HG02610 (cell line): ENCODE measurements at regions not wholly inside any gene's neighbourhood (a gene's known extent, or its start where the extent isn't known, plus 50 kb on each side); places are given as distances from the start of the nearest gene placed in this dataset.
A peak's percentile ranks its signal among the peaks of the same experiment; 100 is the strongest.
"Not testable (repeated sequence)": the region's sequence is repeated elsewhere in the genome, so short reads cannot be mapped to it uniquely, and the experiment has no call there.

Source experiments
- ATAC-seq: cut with Tn5 transposase; IDR thresholded peaks from one replicate; pipeline ENCODE4 v1.9.1; 2021; ENCODE audit warnings: mild to moderate bottlenecking, moderate library complexity; ENCODE audit not compliant: unreplicated experiment

DNA sequence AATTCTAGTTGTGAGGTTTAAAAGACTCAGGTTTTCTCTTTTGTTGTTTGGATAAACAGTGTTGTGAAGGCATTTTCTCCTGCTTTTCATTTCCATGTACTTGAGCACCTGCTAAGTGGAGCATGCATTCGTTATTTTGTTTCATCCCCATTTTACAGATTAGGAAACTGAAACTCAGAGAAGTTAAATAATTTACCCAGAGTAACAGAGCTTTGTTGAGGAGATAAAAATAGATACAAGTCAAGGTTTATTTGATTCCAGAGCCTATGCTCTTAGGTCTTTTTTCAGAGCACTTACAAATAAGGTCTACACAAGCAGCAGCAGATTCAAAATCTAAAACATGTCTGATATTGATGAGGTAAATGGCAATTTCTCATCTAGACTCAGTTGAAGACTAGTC, 254.7 kb upstream of the PTBP2 start:
- no peak for ATAC-seq

DNA sequence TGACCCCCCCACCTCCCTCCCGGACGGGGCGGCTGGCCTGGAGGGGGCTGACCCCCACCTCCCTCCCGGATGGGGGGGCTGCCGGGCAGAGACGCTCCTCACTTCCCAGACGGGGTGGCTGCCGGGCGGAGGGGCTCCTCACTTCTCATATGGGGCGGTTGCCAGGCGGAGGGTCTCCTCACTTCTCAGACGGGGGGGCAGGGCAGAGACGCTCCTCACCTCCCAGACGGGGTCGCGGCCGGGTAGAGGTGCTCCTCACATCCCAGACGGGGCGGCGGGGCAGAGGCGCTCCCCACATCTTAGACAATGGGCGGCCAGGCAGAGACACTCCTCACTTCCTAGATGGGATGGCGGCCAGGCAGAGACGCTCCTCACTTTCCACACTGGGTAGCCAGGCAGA, 251.9 kb upstream of the PTBP2 start:
- not testable (repeated sequence) for ATAC-seq

DNA sequence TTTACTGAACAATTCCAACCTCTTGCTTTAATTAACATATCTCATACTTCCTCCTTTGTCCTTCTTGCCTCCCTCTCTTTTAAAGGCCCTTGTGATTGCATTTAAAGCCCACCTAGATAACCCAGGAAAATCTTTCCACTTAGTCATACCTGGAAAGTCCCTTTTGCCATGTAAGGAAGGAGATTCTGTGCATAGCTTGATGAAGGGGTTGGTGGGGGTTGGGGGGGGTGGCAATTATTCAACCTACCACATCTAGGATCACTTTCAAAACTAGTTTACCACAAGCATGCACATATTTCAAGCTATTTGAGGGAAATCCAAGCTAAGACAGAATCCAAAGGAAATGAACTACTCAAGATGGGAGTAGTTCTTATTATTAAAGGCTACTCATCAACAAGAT, 249.1 kb upstream of the PTBP2 start:
- no peak for ATAC-seq

DNA sequence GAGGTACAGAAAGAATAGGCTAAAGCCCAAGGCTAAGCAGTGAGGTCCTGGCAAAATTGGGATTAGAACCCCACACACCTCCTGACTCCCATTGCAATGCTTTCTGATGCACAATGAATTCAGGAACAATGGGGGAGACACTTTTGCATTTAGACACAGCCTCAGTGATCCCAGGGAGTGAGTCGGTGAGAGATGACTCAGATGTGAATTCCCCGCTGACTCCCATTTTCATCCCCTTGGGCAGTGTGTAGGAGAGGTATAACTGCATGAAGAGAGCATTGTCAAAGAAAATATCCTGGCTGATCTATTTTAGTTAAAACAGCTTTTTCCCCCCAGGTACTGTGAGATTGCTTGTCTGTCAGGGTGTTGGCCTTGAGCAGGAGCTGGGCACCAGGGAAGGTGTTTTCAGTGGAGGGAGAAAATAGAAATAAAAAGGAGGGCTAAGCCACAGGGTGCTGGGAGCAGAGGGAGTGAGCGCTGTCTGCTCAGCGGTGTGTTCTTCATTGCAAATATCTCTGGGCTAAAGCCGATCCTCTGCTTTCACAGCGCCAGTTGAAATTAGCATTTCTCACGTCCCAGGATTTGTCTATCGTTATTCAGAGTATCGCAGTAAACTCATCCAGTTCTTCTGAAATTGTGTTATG, 247.7 kb upstream of the PTBP2 start:
- no peak for ATAC-seq

DNA sequence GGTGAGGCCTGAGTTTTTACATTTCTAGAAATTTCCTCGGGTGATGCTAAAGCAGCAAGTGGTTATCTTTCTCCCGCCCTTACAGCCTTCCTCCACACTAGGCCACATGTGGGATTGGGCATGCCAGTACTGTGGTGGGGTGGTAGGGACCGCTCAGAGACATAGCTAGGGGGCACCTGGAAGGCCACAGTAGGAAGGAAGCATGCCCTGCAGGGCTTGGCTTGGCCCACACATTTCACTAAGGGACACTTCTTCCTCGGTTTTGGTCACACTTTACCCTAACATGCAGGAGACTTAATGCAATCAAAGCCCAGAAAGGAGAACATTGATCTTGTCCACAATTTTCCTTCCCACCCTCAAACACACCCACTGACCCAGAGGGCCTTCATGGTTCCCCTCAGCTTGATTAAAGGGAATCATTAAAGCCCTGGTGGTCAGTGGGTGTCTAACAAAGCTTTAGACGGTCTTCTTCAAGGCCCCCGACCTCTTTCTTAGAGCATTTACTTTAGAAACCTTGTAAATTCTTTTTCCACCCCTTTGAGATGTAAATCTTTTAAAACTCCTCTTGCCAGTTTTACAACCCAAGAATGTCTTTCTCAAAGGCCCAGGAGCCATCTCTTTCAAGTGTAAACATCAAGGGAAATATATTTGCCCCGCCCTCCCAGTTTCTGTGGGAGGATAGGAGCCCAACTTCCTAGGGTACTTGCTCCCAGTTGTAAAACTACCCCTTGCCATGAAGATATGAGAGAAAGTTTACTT, 246.4 kb upstream of the PTBP2 start:
- ATAC-seq: no peak

DNA sequence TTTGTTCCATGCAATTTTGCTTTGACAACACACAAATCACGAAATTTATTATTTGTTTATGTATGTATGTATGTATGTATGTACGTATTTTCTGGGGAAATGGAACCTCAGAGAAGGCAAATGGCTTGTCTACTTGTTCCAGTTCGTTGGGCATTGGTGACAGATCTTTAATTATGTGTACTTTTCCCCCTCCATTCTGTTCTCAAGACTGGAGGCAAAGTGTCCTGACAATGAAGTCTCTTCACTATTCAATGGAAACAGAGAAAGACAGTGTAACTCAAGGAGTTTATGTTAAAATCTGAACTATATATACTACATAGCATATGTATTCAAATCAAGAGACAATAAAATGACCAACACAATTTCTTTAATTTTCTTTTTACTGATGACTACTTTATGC, 245.7 kb upstream of the PTBP2 start:
- ATAC-seq: no peak

DNA sequence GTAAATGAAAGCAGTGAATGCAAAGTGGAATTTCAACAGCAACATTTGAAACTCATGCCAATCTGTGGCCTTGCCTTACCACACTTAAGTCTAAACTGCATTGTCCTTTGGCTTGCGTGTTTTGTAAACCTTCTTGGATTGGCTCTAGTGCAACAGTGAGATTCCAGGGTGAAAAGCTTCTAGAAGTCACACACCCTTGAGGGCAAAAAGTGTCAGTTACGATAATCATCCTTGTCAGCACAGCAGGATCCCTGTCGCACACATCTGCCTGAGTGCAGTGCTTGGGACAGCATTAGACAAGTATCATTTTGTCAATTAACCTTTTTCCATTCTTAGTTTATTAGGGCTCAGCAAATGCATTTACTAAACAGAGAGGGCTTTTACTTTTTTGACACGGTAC, 243.4 kb upstream of the PTBP2 start:
- ATAC-seq: no peak

DNA sequence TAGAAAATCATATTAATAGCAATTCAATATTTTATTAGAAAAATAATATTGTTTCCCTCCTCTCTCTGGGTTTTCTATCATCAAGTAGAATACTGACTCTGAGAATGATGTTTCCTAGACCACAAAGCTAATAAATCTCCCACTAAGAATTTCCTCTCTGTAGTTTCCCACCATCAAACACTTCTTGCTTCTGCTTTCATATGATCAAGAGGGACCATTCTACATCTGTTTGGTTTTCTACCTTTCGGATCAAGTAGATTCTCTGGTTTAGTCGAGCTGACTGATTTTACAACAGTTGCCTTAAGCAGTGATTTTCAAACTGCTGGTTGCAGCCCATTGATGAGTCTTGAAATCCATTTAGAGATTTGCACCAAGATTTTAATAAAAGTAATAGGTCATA, 240.2 kb upstream of the PTBP2 start:
- no peak for ATAC-seq

DNA sequence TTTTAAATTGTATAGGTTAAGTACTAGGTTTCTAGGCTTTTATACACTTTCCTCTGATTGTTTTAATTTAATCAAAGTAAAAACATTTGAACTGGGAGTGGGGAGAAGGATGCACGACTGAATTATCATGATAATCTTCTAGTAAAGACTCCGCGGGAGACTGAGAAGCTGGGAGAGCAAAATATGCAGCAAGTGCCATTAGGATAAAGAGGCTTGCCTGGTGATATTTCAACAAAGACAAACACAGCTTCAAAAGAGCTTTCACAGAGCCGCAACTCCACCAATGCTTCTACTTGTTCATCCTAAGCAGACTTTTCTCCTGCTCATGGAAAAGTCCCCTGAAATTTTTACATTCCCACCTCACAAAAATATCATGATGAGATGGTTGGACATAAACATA, 239.0 kb upstream of the PTBP2 start:
- no peak for ATAC-seq

DNA sequence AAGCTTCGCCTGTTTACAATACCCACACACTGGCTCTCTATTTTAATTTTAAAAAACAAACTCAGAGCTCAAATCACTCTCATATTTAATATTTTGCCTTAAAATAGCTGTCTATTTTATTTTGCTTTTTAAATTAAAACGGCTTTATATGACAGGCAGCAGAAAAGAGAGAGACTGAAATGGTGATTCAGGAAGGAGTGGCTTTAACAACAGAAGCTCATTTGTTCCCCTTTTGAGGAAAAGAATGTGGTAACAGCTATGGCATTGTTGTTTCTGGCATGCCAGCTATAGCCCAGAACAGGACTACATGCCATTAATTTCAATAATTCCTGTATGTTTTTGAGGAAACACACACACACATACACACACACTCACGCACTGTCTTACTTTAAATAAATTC, 234.2 kb upstream of the PTBP2 start:
- ATAC-seq: no peak

DNA sequence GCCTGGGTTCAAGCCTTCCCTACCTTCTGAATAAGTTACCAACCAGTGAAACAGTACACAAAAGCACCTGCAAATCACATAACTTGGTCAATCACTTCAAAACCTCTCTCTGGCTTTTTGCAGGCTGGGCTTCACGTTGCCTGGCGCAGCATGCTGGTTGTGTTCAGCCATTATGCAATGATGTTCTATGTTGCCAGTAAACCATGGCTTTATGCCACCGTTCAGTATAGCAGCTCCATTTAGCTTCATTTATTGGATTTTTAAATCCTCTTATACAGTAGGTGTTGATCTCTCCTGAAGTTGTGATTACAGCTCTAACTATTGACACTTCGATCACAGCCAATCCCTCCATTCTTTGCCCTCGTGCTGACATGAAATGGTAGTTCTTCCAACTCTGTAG, 233.6 kb upstream of the PTBP2 start:
- ATAC-seq: no peak

DNA sequence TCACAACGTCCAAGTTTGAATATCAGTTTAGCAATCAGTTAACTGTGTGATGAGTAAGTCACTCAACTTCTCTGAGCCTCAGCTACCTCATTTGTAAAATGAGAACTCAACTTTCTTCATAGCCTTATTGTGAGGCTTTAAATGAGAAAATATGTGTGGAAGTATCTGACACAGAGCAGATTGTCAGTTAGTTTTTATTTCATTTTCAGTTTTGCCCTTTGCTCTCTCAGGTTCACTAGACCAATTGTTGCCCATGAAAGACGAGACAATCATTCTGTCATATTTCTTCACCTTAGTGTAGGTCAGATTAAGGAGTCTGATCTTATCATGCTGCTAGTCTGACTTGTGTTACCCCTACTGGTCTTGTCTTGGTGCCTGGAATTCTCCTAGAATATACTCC, 232.8 kb upstream of the PTBP2 start:
- peak; percentile 58 for ATAC-seq

DNA sequence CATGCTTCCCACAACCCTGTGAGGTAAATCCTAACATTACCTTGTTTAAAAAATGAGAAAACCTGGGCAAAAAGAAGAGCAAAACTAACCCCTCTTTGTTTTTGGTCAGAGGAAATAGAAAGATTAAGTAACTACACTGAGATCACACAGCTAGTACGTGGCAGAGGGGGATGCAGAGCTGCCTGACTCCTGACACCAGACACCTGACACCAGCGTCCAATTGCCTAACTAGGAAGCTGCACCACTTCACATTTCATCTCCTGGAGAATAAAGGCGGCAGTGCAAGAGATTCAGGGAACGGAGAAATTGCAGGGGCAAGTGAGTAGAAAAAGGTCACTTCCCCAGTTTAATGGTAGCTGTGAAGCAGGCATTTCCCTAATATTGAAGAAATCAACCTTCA, 229.3 kb upstream of the PTBP2 start:
- no peak for ATAC-seq

DNA sequence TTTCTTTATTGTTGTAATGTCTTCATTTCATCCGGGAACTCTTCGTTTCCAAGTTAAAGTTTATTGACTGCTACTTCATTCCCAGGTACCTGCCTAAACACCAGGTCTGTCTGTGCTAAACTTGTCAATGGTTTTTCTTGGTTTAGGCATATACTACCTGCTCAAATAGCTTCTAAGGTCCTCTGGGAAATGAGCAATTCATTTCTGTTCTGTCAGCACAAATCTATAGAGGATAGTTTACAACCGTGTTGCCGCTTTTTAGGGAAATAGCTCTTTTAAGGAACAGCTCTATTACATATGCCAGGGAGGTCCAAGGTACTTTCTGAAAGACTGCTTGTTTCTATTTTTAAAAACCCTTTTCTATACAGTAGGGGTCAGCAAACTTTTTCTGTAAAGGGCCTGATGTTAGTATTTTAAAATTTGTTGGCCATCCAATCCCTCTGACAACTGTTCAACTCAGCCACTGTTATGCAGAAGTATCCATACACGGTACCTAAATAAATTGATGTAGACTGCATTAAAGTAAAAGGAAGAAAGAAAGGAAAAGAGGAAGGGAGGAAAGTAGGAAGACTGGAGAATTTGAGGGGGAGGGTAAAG, 222.7 kb upstream of the PTBP2 start:
- ATAC-seq: no peak

DNA sequence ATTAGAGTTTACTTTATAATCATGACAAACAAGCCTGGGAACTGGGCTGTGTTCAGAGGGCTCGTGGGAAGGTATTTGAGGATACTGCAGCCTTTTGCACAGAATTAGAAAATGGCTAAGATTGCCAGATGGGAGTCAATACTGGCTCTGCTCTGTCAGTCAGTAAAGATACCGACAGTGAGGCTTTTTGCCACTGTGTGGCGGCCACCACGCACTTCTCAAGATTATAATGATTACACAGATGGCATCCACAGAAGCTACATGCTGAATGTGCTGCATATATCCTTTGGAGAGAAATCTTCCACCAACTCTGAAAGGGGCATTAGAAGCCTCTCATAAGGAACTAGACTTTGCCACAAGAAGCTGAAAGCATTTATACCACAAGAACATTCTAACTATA, 213.4 kb upstream of the PTBP2 start:
- no peak for ATAC-seq

DNA sequence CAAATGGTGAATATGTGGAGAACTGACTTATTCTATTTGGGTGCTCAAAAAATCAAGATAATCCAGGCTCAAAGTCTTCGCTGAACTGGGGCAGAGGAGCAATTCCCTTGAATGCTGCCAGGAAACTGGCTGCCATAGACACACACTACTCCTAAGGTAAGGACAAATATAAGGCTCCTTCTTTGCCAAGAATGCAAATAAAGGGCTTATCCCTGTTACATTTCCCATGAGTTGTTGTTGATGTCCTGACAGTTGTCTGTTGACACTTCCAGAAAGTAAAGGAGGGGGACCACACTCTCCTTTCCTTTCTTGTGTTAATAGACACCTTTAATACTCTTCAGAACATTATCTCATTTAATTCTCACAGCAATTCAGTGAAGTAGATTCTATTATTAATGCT, 212.2 kb upstream of the PTBP2 start:
- no peak for ATAC-seq

DNA sequence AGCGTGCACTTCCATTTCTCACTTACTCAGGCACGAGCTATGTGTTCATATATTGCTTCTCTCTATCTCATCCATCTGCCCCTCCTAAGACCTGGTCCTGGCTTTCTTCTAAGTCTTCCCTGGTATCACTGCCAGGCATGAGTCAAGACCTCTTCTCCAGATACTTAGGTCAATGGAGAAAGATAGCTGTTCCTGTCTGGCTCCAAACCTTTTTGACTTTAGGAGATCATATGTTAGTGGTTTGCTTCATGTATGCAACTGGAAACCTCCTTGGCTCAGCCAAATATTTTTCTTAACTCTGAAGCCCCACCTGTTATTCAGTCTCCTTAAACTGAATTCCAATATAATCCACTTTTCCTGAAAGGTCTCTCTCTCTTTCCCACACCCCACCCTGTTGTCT, 211.6 kb upstream of the PTBP2 start:
- no peak for ATAC-seq

DNA sequence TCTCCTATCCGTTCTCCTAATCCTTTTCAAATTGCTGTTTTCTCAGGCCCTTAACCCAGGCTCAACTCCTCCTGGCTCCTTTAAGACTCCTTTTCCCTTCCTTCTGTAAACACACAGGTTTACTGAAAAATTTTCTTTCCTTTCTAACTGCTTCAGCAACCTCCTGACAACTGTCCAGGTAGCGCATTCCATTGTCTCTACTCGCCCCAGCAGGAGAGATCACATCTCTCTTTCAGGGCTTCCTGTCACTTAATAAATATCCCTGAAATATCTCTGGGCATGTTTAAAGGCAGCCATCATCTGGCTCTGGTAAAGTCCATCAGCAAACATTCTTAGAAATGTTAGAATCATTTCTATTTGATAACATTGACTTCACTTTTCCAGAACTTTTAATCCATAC, 211.2 kb upstream of the PTBP2 start:
- no peak for ATAC-seq

DNA sequence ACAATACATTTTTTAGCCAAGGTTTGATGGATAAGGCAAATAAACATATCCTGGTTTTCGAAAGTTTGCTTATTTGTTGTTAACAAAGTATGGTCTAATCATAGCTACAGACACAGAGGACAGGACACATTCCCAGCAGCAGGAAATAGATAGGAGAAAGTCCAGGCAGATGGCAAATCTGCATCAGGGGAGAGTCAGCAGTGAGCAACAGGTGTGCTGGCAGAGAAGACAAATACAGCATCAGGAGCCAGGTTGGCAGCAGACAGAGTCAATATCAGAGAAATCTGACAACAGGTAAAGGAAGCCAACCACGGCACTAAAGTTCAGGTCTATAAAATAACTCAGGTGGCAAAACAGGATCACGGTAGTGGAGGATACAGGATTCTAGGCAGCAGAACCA, 210.7 kb upstream of the PTBP2 start:
- ATAC-seq: no peak

DNA sequence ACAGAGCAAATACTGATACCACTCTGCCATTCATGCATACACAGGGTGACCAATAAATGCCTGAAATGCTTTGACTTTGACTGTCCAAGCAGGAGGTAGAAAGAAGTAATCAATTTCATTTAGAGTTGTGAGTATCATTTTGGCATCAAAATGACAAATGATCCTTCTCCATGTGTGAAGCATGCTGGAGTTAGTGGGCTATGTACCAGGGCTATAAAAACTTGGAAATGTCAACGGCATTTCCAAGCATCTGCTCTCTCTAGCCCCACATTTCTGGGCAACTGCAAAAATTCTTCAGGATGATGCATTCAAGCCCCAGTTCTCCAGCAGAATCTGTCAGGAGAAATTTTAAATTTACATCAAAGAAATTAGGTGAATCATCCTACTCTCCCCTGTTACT, 208.4 kb upstream of the PTBP2 start:
- no peak for ATAC-seq

DNA sequence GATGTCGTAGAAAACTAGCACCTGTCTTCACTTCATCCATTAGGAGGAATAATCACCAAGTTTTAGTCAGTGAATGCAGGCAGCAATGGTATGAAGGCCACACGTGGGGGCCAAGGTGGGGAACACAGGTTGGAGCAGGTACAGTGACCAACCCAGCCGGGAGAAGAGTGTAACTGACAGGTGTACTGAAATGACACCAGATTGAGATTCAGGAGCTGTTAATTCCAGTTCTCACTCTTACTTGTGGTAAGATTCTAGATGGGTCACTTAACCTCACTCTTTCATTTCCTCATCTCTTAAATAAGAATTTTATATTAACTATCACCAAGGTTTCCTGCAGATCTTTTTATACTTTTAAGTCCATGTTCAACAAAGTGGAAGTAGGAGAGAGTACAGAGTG, 206.2 kb upstream of the PTBP2 start:
- peak; percentile 92 for ATAC-seq

DNA sequence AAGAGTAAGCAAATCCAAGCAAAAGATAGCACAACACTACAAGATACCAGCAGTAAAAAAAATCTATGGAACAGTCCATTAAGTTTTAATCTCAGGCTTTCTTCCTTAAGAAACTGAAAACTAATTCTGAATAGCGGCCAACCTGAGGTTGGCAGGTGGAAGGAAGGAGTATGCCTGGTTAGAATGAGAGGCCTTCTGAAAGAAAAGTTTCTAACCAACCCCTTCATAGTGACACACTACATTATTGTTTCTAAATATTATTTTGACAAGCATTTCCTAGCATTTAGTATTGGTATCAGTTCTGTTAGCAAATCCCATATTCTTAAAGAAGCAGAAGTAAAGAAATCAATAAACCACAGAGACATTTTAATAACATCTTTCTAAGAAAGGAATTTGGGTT, 205.7 kb upstream of the PTBP2 start:
- ATAC-seq: no peak
